Prostate gland (tissue), 2 donors: ENCODE measurements at regions not wholly inside any gene's neighbourhood (a gene's known extent, or its start where the extent isn't known, plus 50 kb on each side); places are given as distances from the start of the nearest gene placed in this dataset.

Experiments
- CTCF ChIP-seq, 4 experiments: fragments of 200-600 bp in 2 of 4; fragments of 450-650 bp in 2 of 4; sonication (generic) in 2 of 4; IDR thresholded peaks; 1 replicate in 3 of 4; 2 replicates in 1 of 4; pipeline ENCODE4 v1.5.1; 2016 to 2019; ENCODE audit warnings: antibody characterized with exemption in 4 of 4, mild to moderate bottlenecking in 2 of 4, moderate library complexity in 2 of 4
- POLR2A ChIP-seq: fragments of 450-650 bp; IDR thresholded peaks from one replicate; pipeline ENCODE4 v1.6.1; 2016; ENCODE audit warnings: antibody characterized with exemption, mild to moderate bottlenecking
- POLR2AphosphoS5 ChIP-seq: sonication (generic); formaldehyde crosslinking; IDR thresholded peaks from one replicate; pipeline ENCODE4 v1.6.1; 2017; ENCODE audit warnings: antibody characterized with exemption

GRCh38 chr1:38778051-38778450 is 81.5 kb downstream of the RRAGC start:
- TF ChIP-seq CTCF (IDR thresholded peaks at IDR 0.05), result no peak
- TF ChIP-seq POLR2A, result no peak
- TF ChIP-seq POLR2AphosphoS5, result no peak
